Hepatocyte (in vitro differentiated cells): ENCODE measurements at regions not wholly inside any gene's neighbourhood (a gene's known extent, or its start where the extent isn't known, plus 50 kb on each side); places are given as distances from the start of the nearest gene placed in this dataset.

Experiments used
- DNase-seq: peaks from one replicate; pipeline ENCODE4 v3.0.0-alpha.2; 2016; ENCODE audit warnings: low spot score
- H2AFZ ChIP-seq: fragments of 200-600 bp; sonication (generic); 2 replicates; pipeline ENCODE4 v1.6.0; 2016; ENCODE audit warnings: antibody characterized with exemption, mild to moderate bottlenecking
- H3K27ac ChIP-seq: fragments of 200-600 bp; sonication (generic); 2 replicates; pipeline ENCODE4 v1.5.1; 2016; ENCODE audit warnings: mild to moderate bottlenecking
- H3K27me3 ChIP-seq: fragments of 200-600 bp; sonication (generic); 2 replicates; pipeline ENCODE4 v1.6.1; 2016
- H3K36me3 ChIP-seq: fragments of 200-600 bp; sonication (generic); replicated peaks from 2 replicates; pipeline ENCODE4 v1.5.1; 2016; ENCODE audit warnings: low read depth; ENCODE audit not compliant: insufficient read depth
- H3K4me1 ChIP-seq: fragments of 200-600 bp; sonication (generic); 2 replicates; pipeline ENCODE4 v1.5.1; 2016; ENCODE audit warnings: mild to moderate bottlenecking, moderate library complexity; ENCODE audit not compliant: insufficient read depth
- H3K4me2 ChIP-seq: fragments of 200-600 bp; sonication (generic); 2 replicates; pipeline ENCODE4 v1.6.0; 2016
- H3K4me3 ChIP-seq: fragments of 200-600 bp; sonication (generic); 2 replicates; pipeline ENCODE4 v1.5.1; 2016; ENCODE audit warnings: mild to moderate bottlenecking
- H3K79me2 ChIP-seq: fragments of 200-600 bp; sonication (generic); 2 replicates; pipeline ENCODE4 v1.6.0; 2017; ENCODE audit warnings: mild to moderate bottlenecking
- H3K9me2 ChIP-seq: fragments of 200-600 bp; sonication (generic); replicated peaks from 2 replicates; pipeline ENCODE4 v1.6.0; 2017; ENCODE audit warnings: mild to moderate bottlenecking; ENCODE audit not compliant: insufficient read depth
- H3K9me3 ChIP-seq: fragments of 200-600 bp; sonication (generic); 2 replicates; pipeline ENCODE4 v1.5.1; 2016; ENCODE audit warnings: low read depth, mild to moderate bottlenecking
- H4K20me1 ChIP-seq: fragments of 200-600 bp; sonication (generic); 2 replicates; pipeline ENCODE4 v1.6.0; 2016; ENCODE audit warnings: mild to moderate bottlenecking; ENCODE audit not compliant: insufficient read depth, poor library complexity, severe bottlenecking
- EZH2 ChIP-seq: fragments of 200-600 bp; sonication (generic); IDR thresholded peaks from 2 replicates; pipeline ENCODE4 v1.6.1; 2016; ENCODE audit warnings: antibody characterized with exemption, mild to moderate bottlenecking, borderline replicate concordance
- EZH2phosphoT487 ChIP-seq: fragments of 200-600 bp; sonication (generic); IDR thresholded peaks from one replicate; pipeline ENCODE4 v1.6.1; 2018; ENCODE audit warnings: antibody characterized with exemption, mild to moderate bottlenecking, low read depth, moderate library complexity; ENCODE audit not compliant: unreplicated experiment, severe bottlenecking
- WGBS: methylation state at CpG from one replicate; pipeline ENCODE4 v1.1.6; 2016; ENCODE audit warnings: low lambda C conversion rate; ENCODE audit errors: missing lambda C conversion rate; 5-methylcytosine and 5-hydroxymethylcytosine counted together
- TF ChIP-seq, protein P1 (sequence below): fragments of 200-600 bp; sonication (generic); IDR thresholded peaks from 2 replicates; pipeline ENCODE4 v1.5.1; 2016; ENCODE audit warnings: antibody characterized with exemption, mild to moderate bottlenecking; ENCODE audit not compliant: poor library complexity

DNA sequence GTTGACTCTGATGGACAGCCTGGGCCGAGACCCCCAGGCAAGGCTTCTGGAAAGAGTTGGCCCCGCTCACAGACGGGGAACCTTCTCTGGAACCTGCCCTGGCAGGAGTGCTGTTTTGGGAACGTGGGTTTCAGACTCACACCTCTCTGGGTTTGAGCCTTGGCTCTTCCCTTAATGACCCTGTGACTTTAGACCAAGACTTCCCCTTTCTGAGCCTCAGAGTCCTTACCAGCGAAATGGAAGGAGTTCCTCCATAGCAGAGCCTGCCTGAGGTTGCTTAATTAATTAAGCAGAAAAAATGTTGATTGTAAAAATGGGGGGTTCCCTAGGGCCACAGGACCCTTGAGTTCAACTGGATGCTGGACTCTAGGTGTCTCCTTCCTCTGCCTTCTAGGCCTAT lies 408.2 kb downstream of the SEC14L1 start:
- H4K20me1 ChIP-seq: no peaks in the 10 kb centered on the region
- no peaks in the 10 kb centered on the region for H3K9me3 ChIP-seq
- H3K4me2 ChIP-seq: no peak overlapping the region
- no peak for DNase-seq
- no peak overlapping the region for H3K4me3 ChIP-seq
- no peaks in the 10 kb centered on the region for H3K9me2 ChIP-seq
- no peaks in the 10 kb centered on the region for H3K4me1 ChIP-seq
- no peak overlapping the region for H3K27ac ChIP-seq
- 77% methylated on average over 5 of the region's 5 CpGs for WGBS
- H3K27me3 ChIP-seq: no peaks in the 10 kb centered on the region
- no peak overlapping the region for H2AFZ ChIP-seq
- TF ChIP-seq EZH2phosphoT487: no peak
- TF ChIP-seq, protein P1, sequence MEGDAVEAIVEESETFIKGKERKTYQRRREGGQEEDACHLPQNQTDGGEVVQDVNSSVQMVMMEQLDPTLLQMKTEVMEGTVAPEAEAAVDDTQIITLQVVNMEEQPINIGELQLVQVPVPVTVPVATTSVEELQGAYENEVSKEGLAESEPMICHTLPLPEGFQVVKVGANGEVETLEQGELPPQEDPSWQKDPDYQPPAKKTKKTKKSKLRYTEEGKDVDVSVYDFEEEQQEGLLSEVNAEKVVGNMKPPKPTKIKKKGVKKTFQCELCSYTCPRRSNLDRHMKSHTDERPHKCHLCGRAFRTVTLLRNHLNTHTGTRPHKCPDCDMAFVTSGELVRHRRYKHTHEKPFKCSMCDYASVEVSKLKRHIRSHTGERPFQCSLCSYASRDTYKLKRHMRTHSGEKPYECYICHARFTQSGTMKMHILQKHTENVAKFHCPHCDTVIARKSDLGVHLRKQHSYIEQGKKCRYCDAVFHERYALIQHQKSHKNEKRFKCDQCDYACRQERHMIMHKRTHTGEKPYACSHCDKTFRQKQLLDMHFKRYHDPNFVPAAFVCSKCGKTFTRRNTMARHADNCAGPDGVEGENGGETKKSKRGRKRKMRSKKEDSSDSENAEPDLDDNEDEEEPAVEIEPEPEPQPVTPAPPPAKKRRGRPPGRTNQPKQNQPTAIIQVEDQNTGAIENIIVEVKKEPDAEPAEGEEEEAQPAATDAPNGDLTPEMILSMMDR: no peak
- TF ChIP-seq EZH2: no peak
- H3K36me3 ChIP-seq: no peaks in the 10 kb centered on the region
- no peaks in the 10 kb centered on the region for H3K79me2 ChIP-seq

DNA sequence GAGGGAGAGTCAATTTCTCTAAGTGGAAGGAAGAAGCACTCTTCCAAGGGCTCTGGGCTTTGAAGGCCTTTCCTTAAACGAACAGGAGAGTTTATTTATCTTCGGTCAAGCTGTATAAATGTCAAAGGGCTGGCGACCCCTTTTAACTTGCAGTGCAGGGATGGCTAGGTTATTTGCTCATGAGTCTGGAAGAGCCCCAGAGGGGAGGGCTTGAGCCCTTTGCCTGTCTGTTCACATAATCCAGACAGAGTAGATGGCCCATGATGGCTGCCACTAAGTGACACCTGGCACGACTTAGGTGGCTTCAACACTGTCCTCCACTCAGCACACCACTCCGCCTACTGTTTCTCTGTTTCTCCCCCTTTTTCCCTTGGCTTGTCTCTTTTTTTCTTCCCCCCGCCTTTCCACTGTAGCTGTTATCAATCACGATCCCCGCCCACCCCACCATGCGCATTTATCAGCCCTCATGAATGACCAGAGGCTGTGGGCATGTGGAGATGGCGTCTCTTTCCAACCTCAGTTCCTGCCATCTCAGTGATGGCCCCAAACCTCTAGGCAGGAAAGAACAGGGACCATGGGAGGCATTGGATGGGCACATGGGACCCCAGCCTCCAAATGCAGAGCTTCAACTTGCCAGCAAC lies 408.7 kb upstream of the TNRC6C start:
- Histone ChIP-seq H2AFZ (no peak overlapping the region), H3K27ac (no peak overlapping the region), H3K4me2 (no peak overlapping the region), H3K79me2 (no peaks in the 10 kb centered on the region), H3K4me3 (no peak overlapping the region), H3K4me1 (no peaks in the 10 kb centered on the region), H3K36me3 (no peaks in the 10 kb centered on the region), H3K9me3 (no peaks in the 10 kb centered on the region), H3K27me3 (no peaks in the 10 kb centered on the region), H3K9me2 (no peaks in the 10 kb centered on the region), H4K20me1 (no peaks in the 10 kb centered on the region)
- WGBS: 62% methylated on average over 10 of the region's 10 CpGs
- no peak for DNase-seq
- TF ChIP-seq EZH2 (no peak), EZH2phosphoT487 (no peak)
- TF ChIP-seq, protein P1: no peak

DNA sequence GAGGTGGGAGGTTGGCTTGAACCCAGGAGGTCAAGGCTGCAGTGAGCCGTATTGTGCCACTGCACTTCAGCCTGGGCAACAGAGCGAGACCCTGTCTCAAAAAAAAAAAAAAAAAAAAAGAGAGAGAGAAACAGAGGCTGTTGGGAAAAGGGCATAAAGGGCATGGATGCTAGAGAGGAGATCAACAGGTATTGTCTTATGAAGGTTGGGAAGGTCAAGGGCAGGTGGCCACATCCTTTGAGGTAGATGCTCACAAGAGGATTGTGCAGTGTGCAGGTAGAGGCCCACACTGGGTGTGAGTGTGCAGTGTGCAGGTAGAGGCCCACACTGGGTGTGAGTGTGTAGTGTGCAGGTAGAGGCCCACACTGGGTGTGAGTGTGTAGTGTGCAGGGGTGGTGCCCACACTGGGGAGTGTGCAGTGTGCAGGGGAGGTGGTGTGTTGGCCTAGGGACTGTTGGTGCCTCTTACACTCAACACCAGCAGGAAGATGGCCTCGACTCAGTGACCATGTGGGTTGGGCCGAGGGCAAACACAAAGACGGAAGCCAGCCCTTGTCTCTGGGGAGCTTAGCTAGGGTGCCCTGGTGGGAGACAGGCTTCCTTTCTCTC lies 404.9 kb upstream of the TNRC6C start:
- Histone ChIP-seq H3K36me3 (no peaks in the 10 kb centered on the region), H3K79me2 (no peaks in the 10 kb centered on the region), H3K4me3 (no peak overlapping the region), H3K9me2 (no peaks in the 10 kb centered on the region), H3K4me1 (peaks cover 5% of the 10 kb centered on the region), H3K9me3 (no peaks in the 10 kb centered on the region), H3K4me2 (no peak overlapping the region), H2AFZ (no peak overlapping the region), H3K27me3 (no peaks in the 10 kb centered on the region), H3K27ac (no peak overlapping the region), H4K20me1 (no peaks in the 10 kb centered on the region)
- WGBS: 93% methylated on average over 5 of the region's 5 CpGs
- DNase-seq: no peak
- no peak for TF ChIP-seq EZH2
- TF ChIP-seq EZH2phosphoT487: no peak
- TF ChIP-seq, protein P1: no peak
